OCI-LY7 (cell line): ENCODE measurements at regions not wholly inside any gene's neighbourhood (a gene's known extent, or its start where the extent isn't known, plus 50 kb on each side); places are given as distances from the start of the nearest gene placed in this dataset.
"Not testable (repeated sequence)": the region's sequence is repeated elsewhere in the genome, so short reads cannot be mapped to it uniquely, and the experiment has no call there.

Experiments used
- BruUV-seq: library from RNA; stranded (reverse); fragments of 400-500 nt; replicated peaks from 2 replicates; lab custom pipeline; 2021; lab: Mats Ljungman, UMichigan
- CTCF ChIA-PET: fragments of 300-600 bp; sonication (Branson Sonifier 250); formaldehyde crosslinking; loops from one replicate; lab custom pipeline; 2022; ENCODE audit warnings: antibody characterized with exemption; ENCODE audit not compliant: unreplicated experiment; lab: Charles Lee
- POLR2A ChIA-PET: fragments of 300-600 bp; sonication (Branson Sonifier 250); formaldehyde crosslinking; loops from one replicate; lab custom pipeline; 2022; ENCODE audit warnings: antibody characterized with exemption; lab: Charles Lee
- DNase-seq: peaks from one replicate; pipeline ENCODE4 v3.0.0-alpha.2; 2015; ENCODE audit warnings: low spot score
- H2AFZ ChIP-seq: fragments of 200-600 bp; sonication (generic), shearing (Covaris generic); 2 replicates; pipeline ENCODE4 v1.6.1; 2014; ENCODE audit warnings: mild to moderate bottlenecking, antibody characterized with exemption, low read length, moderate library complexity
- H3K27ac ChIP-seq: fragments of 200-600 bp; sonication (generic); 2 replicates; pipeline ENCODE4 v1.5.1; 2014; ENCODE audit warnings: mixed run types, low read depth, mild to moderate bottlenecking, moderate library complexity, low read length, inconsistent platforms; ENCODE audit not compliant: poor library complexity, severe bottlenecking
- H3K36me3 ChIP-seq: fragments of 200-600 bp; sonication (generic); 2 replicates; pipeline ENCODE4 v1.6.1; 2014; ENCODE audit warnings: mild to moderate bottlenecking, antibody characterized with exemption, low read length, moderate library complexity, mixed read lengths; ENCODE audit not compliant: insufficient read depth
- H3K4me1 ChIP-seq: fragments of 200-600 bp; sonication (generic); 2 replicates; pipeline ENCODE4 v1.5.1; 2014; ENCODE audit warnings: mild to moderate bottlenecking, low read length; ENCODE audit not compliant: insufficient read depth, poor library complexity, severe bottlenecking
- H3K4me2 ChIP-seq: fragments of 200-600 bp; sonication (generic); 2 replicates; pipeline ENCODE4 v1.6.1; 2014; ENCODE audit warnings: mild to moderate bottlenecking, low read length
- H3K4me3 ChIP-seq: fragments of 200-600 bp; sonication (generic); 2 replicates; pipeline ENCODE4 v1.5.1; 2014; ENCODE audit warnings: mild to moderate bottlenecking, low read depth, low read length; ENCODE audit not compliant: poor library complexity, severe bottlenecking
- H3K79me2 ChIP-seq: fragments of 200-600 bp; sonication (generic); 2 replicates; pipeline ENCODE4 v1.6.1; 2016; ENCODE audit warnings: low read depth, mild to moderate bottlenecking, low read length, moderate library complexity, mixed read lengths; ENCODE audit not compliant: insufficient read depth
- H3K9me2 ChIP-seq: fragments of 200-600 bp; sonication (generic); 2 replicates; pipeline ENCODE4 v1.6.1; 2016; ENCODE audit warnings: mild to moderate bottlenecking, low read length, mixed read lengths; ENCODE audit not compliant: insufficient read depth
- H3K9me3 ChIP-seq: fragments of 200-600 bp; sonication (generic); 2 replicates; pipeline ENCODE4 v1.6.1; 2014; ENCODE audit warnings: mild to moderate bottlenecking, mixed run types, low read length, mixed read lengths
- H4K20me1 ChIP-seq: fragments of 200-600 bp; sonication (generic); 2 replicates; pipeline ENCODE4 v1.6.1; 2014; ENCODE audit warnings: mild to moderate bottlenecking, antibody characterized with exemption, low read length, moderate library complexity, mixed read lengths; ENCODE audit not compliant: insufficient read depth
- CTCF ChIP-seq: fragments of 200-600 bp; sonication (generic); conservative IDR thresholded peaks from 2 replicates; pipeline ENCODE4 v1.5.1; 2014; ENCODE audit warnings: mild to moderate bottlenecking, antibody characterized with exemption, low read length, moderate library complexity, mixed read lengths
- EZH2phosphoT487 ChIP-seq: fragments of 200-600 bp; sonication (generic); IDR thresholded peaks from 2 replicates; pipeline ENCODE4 v1.6.1; 2018; ENCODE audit warnings: low read depth, borderline replicate concordance, mild to moderate bottlenecking, mixed run types, antibody characterized with exemption, low read length, moderate library complexity, mixed read lengths
- intact Hi-C: fragments of 100-400 bp; cut with micrococcal nuclease; formaldehyde crosslinking; loops from one replicate; pipeline ENCODE4 v1.10.0; 2022; ENCODE audit not compliant: unreplicated experiment

- H3K4me3 ChIP-seq, result no peak overlapping the region
- DNase-seq, result no peak
- H3K36me3 ChIP-seq, result no peaks in the 10 kb centered on the region
- POLR2A ChIA-PET, result no interaction called here
- no peak overlapping the region for H3K27ac ChIP-seq
- H3K4me2 ChIP-seq, result no peak overlapping the region
- no TSS peak for BruUV-seq
- no peak overlapping the region for H2AFZ ChIP-seq
- peaks cover 9% of the 10 kb centered on the region; the same call in 1 of the 2 replicates for H3K9me3 ChIP-seq
- H3K79me2 ChIP-seq, result no peaks in the 10 kb centered on the region
- no peaks in the 10 kb centered on the region for H3K9me2 ChIP-seq
- H4K20me1 ChIP-seq, result no peaks in the 10 kb centered on the region
- H3K4me1 ChIP-seq, result no peaks in the 10 kb centered on the region
- CTCF ChIA-PET, result no interaction called here
- intact Hi-C loops, result no loop called here
- TF ChIP-seq CTCF (no peak), EZH2phosphoT487 (no peak)
Measured at GRCh38 chr1:173344034-173344743, 132.9 kb upstream of the PRDX6 start.

DNA sequence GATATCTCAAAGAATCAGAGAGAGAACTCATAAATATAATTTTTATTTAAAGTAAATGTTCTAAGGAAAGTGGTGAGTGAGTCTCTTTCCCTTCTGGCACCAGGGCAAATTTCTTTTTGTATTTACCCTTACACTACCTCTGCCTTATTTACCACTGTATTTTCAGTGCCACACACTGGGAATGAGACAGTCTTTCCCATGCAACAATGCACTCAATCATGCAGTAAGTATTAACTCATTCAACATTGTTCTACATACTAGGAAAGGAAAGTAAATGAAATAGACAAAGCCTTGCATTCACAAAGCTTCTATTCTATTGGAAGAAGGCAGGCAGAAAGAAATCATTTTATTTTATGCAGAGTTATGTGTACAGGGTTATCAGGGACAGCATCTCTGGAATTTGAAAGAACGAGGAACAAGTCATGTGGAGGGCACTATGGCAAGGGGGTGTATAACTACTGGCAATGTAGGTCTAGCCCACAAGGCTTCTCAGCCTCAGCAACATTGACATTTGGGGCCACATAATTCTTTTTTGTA, 129.8 kb upstream of the PRDX6 start:
- Histone ChIP-seq H3K4me2 (no peak overlapping the region), H3K79me2 (no peaks in the 10 kb centered on the region), H3K36me3 (no peaks in the 10 kb centered on the region; the same call in 1 of the 2 replicates), H3K27ac (no peak overlapping the region), H3K9me2 (no peaks in the 10 kb centered on the region), H2AFZ (no peak overlapping the region), H3K4me3 (no peak overlapping the region), H3K9me3 (peaks cover 23% of the 10 kb centered on the region; the same call in 1 of the 2 replicates), H4K20me1 (no peaks in the 10 kb centered on the region), H3K4me1 (peaks cover 8% of the 10 kb centered on the region)
- ChIA-PET POLR2A (no interaction called here), CTCF (no interaction called here)
- BruUV-seq, result no TSS peak
- TF ChIP-seq CTCF (no peak), EZH2phosphoT487 (no peak)
- DNase-seq, result no peak
- intact Hi-C loops, result no loop called here

- CTCF ChIA-PET, H3K36me3 ChIP-seq, H3K4me3 ChIP-seq, H3K4me2 ChIP-seq, H4K20me1 ChIP-seq, H3K9me2 ChIP-seq, H3K79me2 ChIP-seq, intact Hi-C loops, POLR2A ChIA-PET, DNase-seq, BruUV-seq, H3K27ac ChIP-seq, H2AFZ ChIP-seq: not testable (repeated sequence)
- Histone ChIP-seq H3K9me3 (peaks cover 38% of the 10 kb centered on the region; the same call in 1 of the 2 replicates), H3K4me1 (peaks cover 18% of the 10 kb centered on the region)
Measured at GRCh38 chr1:173352635-173353034, 124.5 kb upstream of the PRDX6 start.
